ENCODE measurements at regions not wholly inside any gene's neighbourhood (a gene's known extent, or its start where the extent isn't known, plus 50 kb on each side); places are given as distances from the start of the nearest gene placed in this dataset.

DNA sequence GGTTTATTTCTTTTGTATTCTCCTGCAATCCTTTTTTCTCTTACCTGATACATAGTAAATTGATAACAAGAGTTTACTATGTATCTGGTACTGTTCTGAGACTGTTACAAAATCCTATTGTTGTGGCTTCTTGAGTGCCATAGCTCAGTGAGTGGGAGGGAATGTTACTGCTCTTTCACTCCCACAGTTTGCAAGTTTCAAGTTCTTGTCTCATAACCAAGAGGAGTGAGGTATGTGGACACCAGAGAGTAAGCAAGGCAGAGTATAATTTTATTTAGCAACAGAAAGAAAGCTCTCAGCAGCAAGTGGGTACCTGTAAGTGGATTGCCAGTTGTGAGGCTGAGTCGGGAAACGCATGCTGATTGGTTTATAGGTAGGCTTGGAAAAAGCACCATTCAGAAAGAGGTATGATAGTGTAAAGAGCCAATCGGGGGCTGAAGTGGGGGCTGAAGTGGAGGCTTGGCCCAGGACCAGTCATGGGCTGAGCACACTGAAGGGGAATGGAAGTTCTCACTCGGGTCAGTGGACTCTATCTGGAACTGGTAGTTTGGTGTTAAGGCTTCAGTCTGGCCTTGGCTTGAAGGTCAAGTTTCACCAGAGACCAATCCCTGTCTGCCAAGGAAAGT is 850.8 kb downstream of the TMTC2 start:
- TF ChIP-seq, protein P1, sequence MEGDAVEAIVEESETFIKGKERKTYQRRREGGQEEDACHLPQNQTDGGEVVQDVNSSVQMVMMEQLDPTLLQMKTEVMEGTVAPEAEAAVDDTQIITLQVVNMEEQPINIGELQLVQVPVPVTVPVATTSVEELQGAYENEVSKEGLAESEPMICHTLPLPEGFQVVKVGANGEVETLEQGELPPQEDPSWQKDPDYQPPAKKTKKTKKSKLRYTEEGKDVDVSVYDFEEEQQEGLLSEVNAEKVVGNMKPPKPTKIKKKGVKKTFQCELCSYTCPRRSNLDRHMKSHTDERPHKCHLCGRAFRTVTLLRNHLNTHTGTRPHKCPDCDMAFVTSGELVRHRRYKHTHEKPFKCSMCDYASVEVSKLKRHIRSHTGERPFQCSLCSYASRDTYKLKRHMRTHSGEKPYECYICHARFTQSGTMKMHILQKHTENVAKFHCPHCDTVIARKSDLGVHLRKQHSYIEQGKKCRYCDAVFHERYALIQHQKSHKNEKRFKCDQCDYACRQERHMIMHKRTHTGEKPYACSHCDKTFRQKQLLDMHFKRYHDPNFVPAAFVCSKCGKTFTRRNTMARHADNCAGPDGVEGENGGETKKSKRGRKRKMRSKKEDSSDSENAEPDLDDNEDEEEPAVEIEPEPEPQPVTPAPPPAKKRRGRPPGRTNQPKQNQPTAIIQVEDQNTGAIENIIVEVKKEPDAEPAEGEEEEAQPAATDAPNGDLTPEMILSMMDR (IDR thresholded peaks at IDR 0.05; ENCODE audit: borderline replicate concordance, control extremely low read depth, extremely low read depth, insufficient read depth, missing control alignments): no peak
- in situ Hi-C loops (cut with MboI; ENCODE audit: low sequenced_read_pairs, unreplicated experiment): no loop called here
- DNase-seq (ENCODE audit: low spot score): no peak

DNA sequence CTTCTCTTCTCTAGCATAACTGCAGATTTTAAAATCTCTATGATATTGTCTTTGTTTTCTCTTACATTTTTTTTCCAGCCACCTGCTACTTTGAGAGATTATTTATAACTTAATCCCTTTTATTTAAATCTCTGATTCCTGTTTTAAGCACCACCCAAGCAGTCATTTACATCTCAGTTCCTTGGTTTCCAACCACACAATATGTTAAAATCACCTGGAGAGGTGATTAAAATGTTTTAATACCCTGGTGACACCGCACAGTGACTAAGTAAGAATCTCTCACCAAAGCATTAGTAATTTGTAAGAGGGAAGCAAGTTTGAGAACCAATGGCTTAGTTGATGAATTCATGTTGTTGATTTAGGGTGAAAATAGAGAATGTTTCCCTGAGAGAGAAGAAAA is 849.8 kb downstream of the TMTC2 start:
- in situ Hi-C loops (cut with MboI; ENCODE audit: low sequenced_read_pairs, unreplicated experiment): no loop called here
- TF ChIP-seq, protein P1 (IDR thresholded peaks at IDR 0.05; ENCODE audit: borderline replicate concordance, control extremely low read depth, extremely low read depth, insufficient read depth, missing control alignments): no peak

DNA sequence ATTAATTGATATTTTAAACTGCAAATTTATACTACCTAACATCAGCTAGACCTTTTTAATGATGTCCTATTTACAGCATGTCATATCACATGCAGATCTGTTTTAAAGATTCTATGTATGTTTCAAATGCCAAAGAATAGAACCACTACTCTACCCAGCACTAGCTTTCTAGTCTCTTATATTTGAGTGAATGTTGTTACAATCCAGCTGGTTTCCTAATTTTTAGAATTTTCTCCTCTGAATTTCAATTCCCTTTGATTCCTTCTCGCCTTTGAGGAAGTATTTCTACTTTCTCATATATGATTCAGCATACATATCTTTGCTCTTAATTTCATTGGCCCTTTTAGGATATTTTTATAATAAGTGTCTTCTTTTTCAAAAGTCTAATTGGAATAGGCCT is 841.9 kb downstream of the TMTC2 start:
- TF ChIP-seq, protein P1 (IDR thresholded peaks at IDR 0.05; ENCODE audit: borderline replicate concordance, control extremely low read depth, extremely low read depth, insufficient read depth, missing control alignments): no peak

More for the DNA sequence above, 849.8 kb downstream of the TMTC2 start:
- DNase-seq (ENCODE audit: low spot score): no peak

DNA sequence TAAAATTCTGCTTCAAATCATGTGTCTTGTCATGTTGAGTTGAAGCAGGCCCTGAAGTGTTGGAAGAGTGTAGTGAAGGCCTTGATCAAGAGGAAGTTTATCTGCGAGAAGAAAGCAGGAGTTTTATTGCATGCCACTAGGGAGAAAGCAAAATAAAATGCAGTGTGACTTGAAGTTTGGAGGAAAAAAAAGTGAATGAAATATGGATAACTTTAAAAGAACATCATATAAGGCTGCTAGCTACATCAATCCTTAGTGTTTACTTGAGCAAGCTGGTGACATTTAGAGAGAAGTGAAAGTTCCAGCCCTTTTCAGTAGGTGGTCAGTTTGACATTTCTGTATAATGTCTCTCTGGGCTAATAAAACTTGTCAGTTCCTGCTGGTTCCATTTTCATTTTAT is 841.1 kb downstream of the TMTC2 start:
- no peak for DNase-seq (ENCODE audit: low spot score)
- in situ Hi-C loops (cut with MboI; ENCODE audit: low sequenced_read_pairs, unreplicated experiment): no loop called here
- TF ChIP-seq, protein P1 (IDR thresholded peaks at IDR 0.05; ENCODE audit: borderline replicate concordance, control extremely low read depth, extremely low read depth, insufficient read depth, missing control alignments): no peak

More for the DNA sequence above, 841.9 kb downstream of the TMTC2 start:
- no peak for DNase-seq (ENCODE audit: low spot score)
- in situ Hi-C loops (cut with MboI; ENCODE audit: low sequenced_read_pairs, unreplicated experiment): no loop called here

DNA sequence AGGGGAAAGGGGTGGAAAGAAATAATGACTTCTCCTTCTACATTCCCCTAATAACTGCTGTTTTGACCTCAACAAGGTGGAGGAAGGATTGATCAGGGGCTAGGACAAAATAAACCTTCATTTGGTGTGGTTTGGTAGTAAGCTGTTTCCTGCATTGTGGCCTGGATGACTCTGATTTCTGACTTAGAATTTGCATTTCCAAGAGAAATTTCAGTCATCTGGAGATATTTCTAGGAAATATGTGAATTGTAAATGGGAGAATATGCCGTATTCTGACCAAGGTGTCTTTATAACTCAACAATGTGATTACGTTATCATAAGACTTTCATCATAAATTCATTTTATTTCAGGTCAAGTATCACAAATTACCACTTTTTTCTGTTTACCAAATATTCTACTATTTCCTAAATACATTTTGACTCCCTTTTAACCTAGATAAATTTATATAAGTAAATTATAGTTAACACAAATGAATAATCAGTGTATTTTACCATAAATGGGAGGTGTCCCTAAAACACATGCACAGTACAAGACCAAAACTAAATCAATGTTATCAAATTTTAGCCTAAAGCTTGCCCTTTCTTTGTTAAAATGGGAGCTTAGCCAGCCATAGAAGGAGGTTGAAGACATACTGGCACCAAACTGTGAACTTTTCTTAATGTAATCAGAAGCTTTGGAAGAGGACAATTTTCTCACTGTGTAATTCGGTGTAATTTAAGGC is 828.8 kb downstream of the TMTC2 start:
- in situ Hi-C loops (cut with MboI; ENCODE audit: low sequenced_read_pairs, unreplicated experiment): no loop called here
- TF ChIP-seq, protein P1 (IDR thresholded peaks at IDR 0.05; ENCODE audit: borderline replicate concordance, control extremely low read depth, extremely low read depth, insufficient read depth, missing control alignments): no peak
- DNase-seq (ENCODE audit: low spot score): no peak

DNA sequence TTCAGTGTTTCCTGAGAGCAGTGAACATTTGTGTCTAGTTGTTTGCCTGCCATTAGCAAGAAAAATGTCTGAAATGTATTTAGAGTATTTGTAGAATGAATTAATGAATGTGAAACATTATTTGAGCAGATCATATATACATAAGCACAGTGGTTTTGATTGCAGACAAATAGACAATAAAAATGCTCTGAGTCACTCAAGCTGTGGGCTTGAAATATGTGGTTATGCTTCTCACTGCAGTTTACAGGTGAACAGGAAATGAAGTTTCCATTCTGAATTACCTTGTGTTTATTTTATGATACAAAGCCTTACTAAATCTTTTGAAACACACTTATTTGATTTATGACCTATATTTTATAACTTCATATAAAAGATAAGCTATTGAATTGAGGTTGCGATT is 827.7 kb downstream of the TMTC2 start:
- TF ChIP-seq, protein P1 (IDR thresholded peaks at IDR 0.05; ENCODE audit: borderline replicate concordance, control extremely low read depth, extremely low read depth, insufficient read depth, missing control alignments): no peak

More for the DNA sequence above, 827.7 kb downstream of the TMTC2 start:
- DNase-seq (ENCODE audit: low spot score): no peak
- in situ Hi-C loops (cut with MboI; ENCODE audit: low sequenced_read_pairs, unreplicated experiment): no loop called here
